SK-N-SH treated with all-trans-retinoic acid at 6 μM for 48 hours (cell line): ENCODE measurements at regions not wholly inside any gene's neighbourhood (a gene's known extent, or its start where the extent isn't known, plus 50 kb on each side); places are given as distances from the start of the nearest gene placed in this dataset.

Experiments used
- ATAC-seq: fragments of 200-7000 bp; cut with Tn5 transposase; 3 replicates; pipeline ENCODE4 v1.9.1; 2020; ENCODE audit warnings: mild to moderate bottlenecking, moderate library complexity
- ARNTL ChIP-seq: fragments of 450-650 bp; formaldehyde crosslinking; IDR thresholded peaks from 2 replicates; pipeline ENCODE4 v1.5.0; 2020; ENCODE audit warnings: low read depth, mild to moderate bottlenecking, moderate library complexity, borderline replicate concordance
- BACH2 ChIP-seq: fragments of 250-450 bp; sonication (Bioruptor Pico); IDR thresholded peaks from 2 replicates; pipeline ENCODE4 v1.9.0; 2021; ENCODE audit warnings: mild to moderate bottlenecking, borderline replicate concordance
- CREB5 ChIP-seq: fragments of 250-450 bp; sonication (Bioruptor Pico); IDR thresholded peaks from 2 replicates; pipeline ENCODE4 v1.5.1; 2020; ENCODE audit warnings: low read depth, mild to moderate bottlenecking, moderate library complexity
- CSRNP3 ChIP-seq: fragments of 250-450 bp; sonication (Bioruptor Pico); IDR thresholded peaks from 2 replicates; pipeline ENCODE4 v1.5.1; 2021; ENCODE audit warnings: mild to moderate bottlenecking, moderate library complexity
- ESRRG ChIP-seq: fragments of 250-450 bp; sonication (Bioruptor Pico); IDR thresholded peaks from 2 replicates; pipeline ENCODE4 v1.6.1; 2021; ENCODE audit warnings: mild to moderate bottlenecking
- ISL1 ChIP-seq: fragments of 250-450 bp; sonication (Bioruptor Pico); IDR thresholded peaks from 2 replicates; pipeline ENCODE4 v2.1.2; 2022; ENCODE audit warnings: mild to moderate bottlenecking, moderate library complexity
- OSR1 ChIP-seq: fragments of 250-450 bp; sonication (Bioruptor Pico); IDR thresholded peaks from 2 replicates; pipeline ENCODE4 v1.8.0; 2022; ENCODE audit warnings: moderate library complexity, mild to moderate bottlenecking, inconsistent platforms
- PATZ1 ChIP-seq: fragments of 250-450 bp; sonication (Bioruptor Pico); IDR thresholded peaks from 2 replicates; pipeline ENCODE4 v1.8.0; 2020; ENCODE audit warnings: mild to moderate bottlenecking, moderate library complexity, borderline replicate concordance
- POU6F1 ChIP-seq: fragments of 250-450 bp; sonication (Bioruptor Pico); IDR thresholded peaks from 2 replicates; pipeline ENCODE4 v1.8.0; 2021; ENCODE audit warnings: low read depth, mild to moderate bottlenecking, moderate library complexity, borderline replicate concordance
- PPARA ChIP-seq: fragments of 250-450 bp; sonication (Bioruptor Pico); IDR thresholded peaks from 2 replicates; pipeline ENCODE4 v1.5.0; 2020; ENCODE audit warnings: mild to moderate bottlenecking, borderline replicate concordance
- SNAI2 ChIP-seq: fragments of 250-450 bp; sonication (Bioruptor Pico); IDR thresholded peaks from 2 replicates; pipeline ENCODE4 v1.5.0; 2020; ENCODE audit warnings: mild to moderate bottlenecking, moderate library complexity
- TCF4 ChIP-seq: fragments of 250-450 bp; sonication (Bioruptor Pico); IDR thresholded peaks from 2 replicates; pipeline ENCODE4 v1.8.0; 2021; ENCODE audit warnings: mild to moderate bottlenecking, moderate library complexity, borderline replicate concordance
- TOX ChIP-seq: fragments of 250-450 bp; sonication (Bioruptor Pico); IDR thresholded peaks from 2 replicates; pipeline ENCODE4 v1.8.0; 2021; ENCODE audit warnings: mild to moderate bottlenecking, moderate library complexity, borderline replicate concordance
- ZC3H10 ChIP-seq: fragments of 250-450 bp; sonication (Bioruptor Pico); IDR thresholded peaks from 2 replicates; pipeline ENCODE4 v1.5.1; 2021; ENCODE audit warnings: mild to moderate bottlenecking, moderate library complexity
- ZFP3 ChIP-seq: fragments of 250-450 bp; sonication (Bioruptor Pico); IDR thresholded peaks from 2 replicates; pipeline ENCODE4 v1.5.0; 2020; ENCODE audit warnings: mild to moderate bottlenecking, moderate library complexity
- ZFP30 ChIP-seq: fragments of 450-650 bp; formaldehyde crosslinking; IDR thresholded peaks from 2 replicates; pipeline ENCODE4 v1.5.0; 2022; ENCODE audit warnings: mild to moderate bottlenecking, moderate library complexity
- ZNF565 ChIP-seq: fragments of 450-650 bp; formaldehyde crosslinking; conservative IDR thresholded peaks from 2 replicates; pipeline ENCODE4 v1.5.0; 2020; ENCODE audit warnings: low read depth, mild to moderate bottlenecking, moderate library complexity
- ZNF70 ChIP-seq: fragments of 450-650 bp; formaldehyde crosslinking; IDR thresholded peaks from 2 replicates; pipeline ENCODE4 v1.5.0; 2020; ENCODE audit warnings: mild to moderate bottlenecking, moderate library complexity

- TF ChIP-seq PPARA (CRISPR knock-in tag) (no peak), CSRNP3 (no peak), TCF4 (peak; percentile 32; the same call in 1 of the 2 replicates), ZNF70 (CRISPR knock-in tag) (no peak), OSR1 (CRISPR knock-in tag) (no peak), ZC3H10 (CRISPR knock-in tag) (no peak), ZFP3 (no peak)
- ATAC-seq, result no peak
Observed at GRCh38 chrX:69096963-69097362, 68.3 kb downstream of the PJA1 start.

GRCh38 chrX:69094977-69095669 lies 70.1 kb downstream of the PJA1 start:
- no peak for TF ChIP-seq BACH2 (CRISPR knock-in tag)
- no peak for TF ChIP-seq CREB5 (CRISPR knock-in tag)
- TF ChIP-seq POU6F1 (CRISPR knock-in tag), result no peak
- TF ChIP-seq ZNF70 (CRISPR knock-in tag), result no peak
- no peak for TF ChIP-seq ZNF565
- no peak for TF ChIP-seq SNAI2 (CRISPR knock-in tag)
- TF ChIP-seq PPARA (CRISPR knock-in tag), result no peak
- no peak for TF ChIP-seq ARNTL
- no peak for TF ChIP-seq OSR1 (CRISPR knock-in tag)
- TF ChIP-seq ISL1, result no peak
- ATAC-seq, result no peak

- TF ChIP-seq TOX (CRISPR knock-in tag) (no peak), PATZ1 (CRISPR knock-in tag) (no peak), ZFP30 (CRISPR knock-in tag) (no peak), ESRRG (CRISPR knock-in tag) (no peak), ARNTL (no peak), CREB5 (CRISPR knock-in tag) (no peak), CSRNP3 (no peak)
Observed at GRCh38 chrX:69093960-69094871, 71.0 kb downstream of the PJA1 start.

More at GRCh38 chrX:69093960-69094871, 71.0 kb downstream of the PJA1 start:
- peak; percentile 89 for ATAC-seq
